ENCODE measurements at regions not wholly inside any gene's neighbourhood (a gene's known extent, or its start where the extent isn't known, plus 50 kb on each side); places are given as distances from the start of the nearest gene placed in this dataset.

DNA sequence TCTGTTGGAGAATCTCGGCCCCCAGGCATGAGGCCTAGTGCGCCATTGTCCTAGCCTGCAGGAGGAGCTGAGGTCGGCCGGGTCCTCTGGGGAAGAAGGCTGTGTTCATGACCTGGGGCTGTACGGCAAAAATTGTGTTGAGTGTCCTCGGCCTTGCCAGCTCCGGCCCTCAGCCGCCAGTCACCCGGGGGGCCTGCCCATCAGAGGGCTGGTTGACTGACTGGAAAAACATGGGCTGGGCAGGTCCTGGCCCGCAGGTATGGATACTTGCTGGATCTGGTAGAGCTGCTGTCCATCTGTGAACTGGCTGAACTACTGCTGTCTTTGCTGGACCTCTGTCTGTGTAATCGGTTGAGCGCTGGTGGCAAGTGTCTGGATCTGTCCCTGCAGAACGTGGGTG is 136.7 kb upstream of the GAS1 start:
- H3K36me3 ChIP-seq (ENCODE audit: insufficient read depth, low read length): no peaks in the 10 kb centered on the region
- no peaks in the 10 kb centered on the region for H3K9me3 ChIP-seq (ENCODE audit: low read length)
- no peaks in the 10 kb centered on the region for H3K79me2 ChIP-seq (ENCODE audit: low read length)
- H4K20me1 ChIP-seq (ENCODE audit: insufficient read depth, low read depth, low read length): no peaks in the 10 kb centered on the region
- H3K4me2 ChIP-seq (ENCODE audit: low read depth, low read length, poor library complexity, severe bottlenecking): no peak overlapping the region
- no peaks in the 10 kb centered on the region for H3K27me3 ChIP-seq (ENCODE audit: low read length)
- H3K9me2 ChIP-seq (replicated peaks; ENCODE audit: insufficient read depth, low read length): no peaks in the 10 kb centered on the region
- H3K9ac ChIP-seq (ENCODE audit: low read length): no peak overlapping the region
- no peak for DNase-seq
- H3K27ac ChIP-seq (ENCODE audit: low read length): no peak overlapping the region
- no peaks in the 10 kb centered on the region for H3K4me1 ChIP-seq (ENCODE audit: low read length)
- no peak overlapping the region for H2AFZ ChIP-seq (ENCODE audit: low read length)
- no peak overlapping the region for H3K4me3 ChIP-seq (ENCODE audit: low read length)

GRCh38 chr9:87084407-87084806 is 137.1 kb upstream of the GAS1 start:
- H3K4me2 ChIP-seq (ENCODE audit: low read depth, low read length, poor library complexity, severe bottlenecking): no peak overlapping the region
- no peak overlapping the region for H3K9ac ChIP-seq (ENCODE audit: low read length)
- H3K27ac ChIP-seq (ENCODE audit: low read length): no peak overlapping the region
- DNase-seq: no peak
- no peaks in the 10 kb centered on the region for H3K9me3 ChIP-seq (ENCODE audit: low read length)
- no peaks in the 10 kb centered on the region for H3K36me3 ChIP-seq (ENCODE audit: insufficient read depth, low read length)
- H2AFZ ChIP-seq (ENCODE audit: low read length): no peak overlapping the region
- no peak overlapping the region for H3K4me3 ChIP-seq (ENCODE audit: low read length)
- no peaks in the 10 kb centered on the region for H3K27me3 ChIP-seq (ENCODE audit: low read length)
- H3K9me2 ChIP-seq (replicated peaks; ENCODE audit: insufficient read depth, low read length): no peaks in the 10 kb centered on the region
- no peaks in the 10 kb centered on the region for H3K79me2 ChIP-seq (ENCODE audit: low read length)
- H3K4me1 ChIP-seq (ENCODE audit: low read length): no peaks in the 10 kb centered on the region
- H4K20me1 ChIP-seq (ENCODE audit: insufficient read depth, low read depth, low read length): no peaks in the 10 kb centered on the region

DNA sequence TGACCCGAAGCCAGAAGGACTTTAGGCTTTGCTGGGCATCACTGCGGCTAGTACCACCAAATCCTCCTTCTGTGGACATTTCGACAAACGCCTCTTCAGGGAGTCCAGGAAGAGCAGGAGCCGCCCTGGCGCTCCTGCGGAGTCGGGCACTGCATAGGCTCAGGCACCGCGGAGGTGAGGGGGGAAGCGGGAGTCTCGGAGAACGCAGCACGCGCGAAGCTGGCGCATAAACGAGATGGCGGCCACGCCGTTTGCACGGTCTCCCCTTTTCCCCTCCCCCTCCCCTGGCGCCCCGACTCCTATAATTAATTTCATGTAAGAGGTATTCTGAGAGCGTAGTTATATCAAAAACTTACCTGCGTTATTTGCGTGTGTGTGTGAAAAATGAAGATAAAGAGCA is 137.8 kb upstream of the GAS1 start:
- Histone ChIP-seq H4K20me1 (ENCODE audit: insufficient read depth, low read depth, low read length) (no peaks in the 10 kb centered on the region), H3K9ac (ENCODE audit: low read length) (no peak overlapping the region), H2AFZ (ENCODE audit: low read length) (no peak overlapping the region), H3K4me3 (ENCODE audit: low read length) (no peak overlapping the region), H3K9me2 (replicated peaks; ENCODE audit: insufficient read depth, low read length) (no peaks in the 10 kb centered on the region), H3K4me1 (ENCODE audit: low read length) (no peaks in the 10 kb centered on the region), H3K36me3 (ENCODE audit: insufficient read depth, low read length) (no peaks in the 10 kb centered on the region), H3K27me3 (ENCODE audit: low read length) (no peaks in the 10 kb centered on the region), H3K9me3 (ENCODE audit: low read length) (no peaks in the 10 kb centered on the region), H3K79me2 (ENCODE audit: low read length) (no peaks in the 10 kb centered on the region), H3K27ac (ENCODE audit: low read length) (no peak overlapping the region), H3K4me2 (ENCODE audit: low read depth, low read length, poor library complexity, severe bottlenecking) (no peak overlapping the region)
- DNase-seq: no peak

DNA sequence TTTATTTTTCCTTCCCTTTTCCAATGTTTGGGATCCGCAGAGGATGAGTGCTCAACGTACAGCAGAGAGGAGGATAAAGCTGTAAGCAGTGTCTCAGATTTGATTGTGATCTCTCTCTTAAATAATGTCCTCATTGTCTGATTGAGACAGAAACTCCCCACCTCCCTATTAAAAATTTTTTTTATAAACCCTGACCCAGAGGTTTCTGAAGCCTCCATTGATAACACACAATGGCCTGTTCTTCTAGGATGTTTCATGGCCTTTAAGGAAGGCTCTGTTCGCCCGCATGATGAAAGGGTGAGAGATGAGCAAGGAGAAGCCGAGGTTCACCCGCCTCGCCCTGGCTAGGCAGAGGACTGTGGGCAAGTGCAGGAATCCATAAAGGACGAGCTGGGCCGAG is 138.2 kb upstream of the GAS1 start:
- Histone ChIP-seq H3K27ac (ENCODE audit: low read length) (no peak overlapping the region), H2AFZ (ENCODE audit: low read length) (no peak overlapping the region), H3K79me2 (ENCODE audit: low read length) (no peaks in the 10 kb centered on the region), H3K4me1 (ENCODE audit: low read length) (no peaks in the 10 kb centered on the region), H4K20me1 (ENCODE audit: insufficient read depth, low read depth, low read length) (no peaks in the 10 kb centered on the region), H3K27me3 (ENCODE audit: low read length) (no peaks in the 10 kb centered on the region), H3K36me3 (ENCODE audit: insufficient read depth, low read length) (no peaks in the 10 kb centered on the region), H3K4me3 (ENCODE audit: low read length) (no peak overlapping the region), H3K9ac (ENCODE audit: low read length) (no peak overlapping the region), H3K9me3 (ENCODE audit: low read length) (no peaks in the 10 kb centered on the region), H3K9me2 (replicated peaks; ENCODE audit: insufficient read depth, low read length) (no peaks in the 10 kb centered on the region), H3K4me2 (ENCODE audit: low read depth, low read length, poor library complexity, severe bottlenecking) (no peak overlapping the region)
- DNase-seq: no peak

DNA sequence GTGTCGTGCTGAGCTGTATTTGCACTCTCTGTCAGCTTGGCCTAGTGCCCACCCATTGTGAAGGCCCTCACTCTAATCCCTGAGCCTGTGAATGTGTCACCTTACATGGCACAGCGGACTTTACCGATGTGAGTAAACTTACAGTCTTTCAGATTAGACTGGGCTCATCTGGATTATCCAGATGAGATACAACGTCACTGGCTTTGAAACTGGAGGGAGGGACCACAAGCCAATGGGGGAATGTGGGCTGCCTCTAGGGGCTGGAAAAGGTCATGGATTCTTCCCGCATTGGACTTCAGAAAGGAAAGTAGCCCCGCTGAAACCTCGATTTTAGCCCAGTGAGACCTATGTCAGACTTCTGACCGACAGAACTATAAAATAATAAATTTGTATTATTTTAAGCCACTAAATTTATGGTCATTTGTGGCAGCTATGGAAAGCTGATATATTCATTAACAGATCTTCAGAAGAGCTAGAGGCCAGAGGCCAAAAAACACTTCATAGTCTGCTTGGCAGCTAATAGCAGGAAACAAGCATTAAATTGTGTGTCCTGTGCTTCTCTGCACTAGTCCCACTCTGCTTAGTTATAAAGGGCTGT is 139.0 kb upstream of the GAS1 start:
- Histone ChIP-seq H3K4me3 (ENCODE audit: low read length) (no peak overlapping the region), H3K27ac (ENCODE audit: low read length) (no peak overlapping the region), H3K4me1 (ENCODE audit: low read length) (no peaks in the 10 kb centered on the region), H3K79me2 (ENCODE audit: low read length) (no peaks in the 10 kb centered on the region), H4K20me1 (ENCODE audit: insufficient read depth, low read depth, low read length) (no peaks in the 10 kb centered on the region), H2AFZ (ENCODE audit: low read length) (no peak overlapping the region), H3K9me2 (replicated peaks; ENCODE audit: insufficient read depth, low read length) (no peaks in the 10 kb centered on the region), H3K4me2 (ENCODE audit: low read depth, low read length, poor library complexity, severe bottlenecking) (no peak overlapping the region), H3K27me3 (ENCODE audit: low read length) (no peaks in the 10 kb centered on the region), H3K9ac (ENCODE audit: low read length) (no peak overlapping the region), H3K36me3 (ENCODE audit: insufficient read depth, low read length) (no peaks in the 10 kb centered on the region), H3K9me3 (ENCODE audit: low read length) (no peaks in the 10 kb centered on the region)
- no peak for DNase-seq

GRCh38 chr9:87087197-87087596 is 139.9 kb upstream of the GAS1 start:
- Histone ChIP-seq H4K20me1 (ENCODE audit: insufficient read depth, low read depth, low read length) (no peaks in the 10 kb centered on the region), H3K79me2 (ENCODE audit: low read length) (no peaks in the 10 kb centered on the region), H3K9ac (ENCODE audit: low read length) (no peak overlapping the region), H2AFZ (ENCODE audit: low read length) (no peak overlapping the region), H3K27ac (ENCODE audit: low read length) (no peak overlapping the region), H3K4me2 (ENCODE audit: low read depth, low read length, poor library complexity, severe bottlenecking) (no peak overlapping the region), H3K4me3 (ENCODE audit: low read length) (no peak overlapping the region), H3K9me3 (ENCODE audit: low read length) (no peaks in the 10 kb centered on the region), H3K36me3 (ENCODE audit: insufficient read depth, low read length) (no peaks in the 10 kb centered on the region), H3K27me3 (ENCODE audit: low read length) (no peaks in the 10 kb centered on the region), H3K4me1 (ENCODE audit: low read length) (no peaks in the 10 kb centered on the region), H3K9me2 (replicated peaks; ENCODE audit: insufficient read depth, low read length) (no peaks in the 10 kb centered on the region)
- no peak for DNase-seq

DNA sequence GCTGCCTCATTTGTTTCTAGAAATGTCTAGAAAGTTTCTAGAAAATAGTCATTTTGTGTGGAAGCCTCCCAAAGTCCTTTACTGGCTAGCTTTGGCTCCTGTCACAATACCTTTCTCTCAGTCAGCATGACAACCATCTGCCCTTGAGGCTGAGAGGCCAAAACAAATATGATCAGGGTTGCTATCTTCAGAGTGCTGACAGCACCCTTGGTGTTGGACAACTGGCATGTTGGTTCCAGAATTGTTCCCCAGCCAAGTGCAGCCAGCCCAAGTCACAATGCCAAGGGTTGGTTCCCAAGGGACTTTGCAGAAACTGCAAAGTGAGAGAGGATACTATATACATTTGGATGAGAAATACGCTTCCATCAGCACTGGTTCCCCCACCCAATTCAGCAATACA is 140.9 kb upstream of the GAS1 start:
- Histone ChIP-seq H3K36me3 (ENCODE audit: insufficient read depth, low read length) (no peaks in the 10 kb centered on the region), H3K9me3 (ENCODE audit: low read length) (no peaks in the 10 kb centered on the region), H3K27me3 (ENCODE audit: low read length) (no peaks in the 10 kb centered on the region), H3K27ac (ENCODE audit: low read length) (no peak overlapping the region), H3K79me2 (ENCODE audit: low read length) (no peaks in the 10 kb centered on the region), H3K9ac (ENCODE audit: low read length) (no peak overlapping the region), H2AFZ (ENCODE audit: low read length) (no peak overlapping the region), H4K20me1 (ENCODE audit: insufficient read depth, low read depth, low read length) (no peaks in the 10 kb centered on the region), H3K4me1 (ENCODE audit: low read length) (no peaks in the 10 kb centered on the region), H3K9me2 (replicated peaks; ENCODE audit: insufficient read depth, low read length) (no peaks in the 10 kb centered on the region), H3K4me3 (ENCODE audit: low read length) (no peak overlapping the region), H3K4me2 (ENCODE audit: low read depth, low read length, poor library complexity, severe bottlenecking) (no peak overlapping the region)
- DNase-seq: no peak

GRCh38 chr9:87088621-87089365 is 141.5 kb upstream of the GAS1 start:
- DNase-seq: no peak
- H3K4me1 ChIP-seq (ENCODE audit: low read length): no peaks in the 10 kb centered on the region
- no peaks in the 10 kb centered on the region for H3K36me3 ChIP-seq (ENCODE audit: insufficient read depth, low read length)
- H3K9me2 ChIP-seq (replicated peaks; ENCODE audit: insufficient read depth, low read length): no peaks in the 10 kb centered on the region
- no peaks in the 10 kb centered on the region for H4K20me1 ChIP-seq (ENCODE audit: insufficient read depth, low read depth, low read length)
- no peak overlapping the region for H3K4me3 ChIP-seq (ENCODE audit: low read length)
- H3K27me3 ChIP-seq (ENCODE audit: low read length): no peaks in the 10 kb centered on the region
- H3K9me3 ChIP-seq (ENCODE audit: low read length): no peaks in the 10 kb centered on the region
- no peak overlapping the region for H3K4me2 ChIP-seq (ENCODE audit: low read depth, low read length, poor library complexity, severe bottlenecking)
- no peak overlapping the region for H3K27ac ChIP-seq (ENCODE audit: low read length)
- no peak overlapping the region for H3K9ac ChIP-seq (ENCODE audit: low read length)
- H3K79me2 ChIP-seq (ENCODE audit: low read length): no peaks in the 10 kb centered on the region
- H2AFZ ChIP-seq (ENCODE audit: low read length): no peak overlapping the region

All from Karpas-422 (cell line).